NOMO-1 treated with dmso at 0.1 percent for 144 hours (cell line): ENCODE measurements at regions not wholly inside any gene's neighbourhood (a gene's known extent, or its start where the extent isn't known, plus 50 kb on each side); places are given as distances from the start of the nearest gene placed in this dataset.

Experiments
- DNase-seq: peaks from one replicate; lab custom pipeline; 2025; ENCODE audit not compliant: unreplicated experiment; lab: John Stamatoyannopoulos, UW

DNA sequence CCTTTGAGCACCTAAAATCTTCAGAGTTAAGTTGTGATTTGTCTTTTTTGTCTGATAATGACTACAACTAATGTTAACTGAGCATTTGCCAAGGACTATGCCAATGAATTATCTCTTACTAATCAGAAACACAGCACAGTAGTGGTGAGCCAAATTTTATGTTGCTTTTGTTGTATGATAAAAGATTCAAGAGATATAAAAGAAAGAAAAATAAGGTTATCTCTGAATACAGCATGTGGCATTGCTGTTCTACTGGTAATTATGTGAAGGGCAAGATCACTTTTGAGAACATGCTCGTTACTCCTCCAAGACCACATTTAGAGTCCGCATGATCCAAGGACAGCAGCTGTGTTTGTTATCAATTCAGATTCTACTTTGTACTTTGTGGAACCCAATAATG lies 133.4 kb upstream of the MYLIP start:
- no peak for DNase-seq

GRCh38 chr6:15994814-15995459 lies 133.9 kb upstream of the MYLIP start:
- no peak for DNase-seq

DNA sequence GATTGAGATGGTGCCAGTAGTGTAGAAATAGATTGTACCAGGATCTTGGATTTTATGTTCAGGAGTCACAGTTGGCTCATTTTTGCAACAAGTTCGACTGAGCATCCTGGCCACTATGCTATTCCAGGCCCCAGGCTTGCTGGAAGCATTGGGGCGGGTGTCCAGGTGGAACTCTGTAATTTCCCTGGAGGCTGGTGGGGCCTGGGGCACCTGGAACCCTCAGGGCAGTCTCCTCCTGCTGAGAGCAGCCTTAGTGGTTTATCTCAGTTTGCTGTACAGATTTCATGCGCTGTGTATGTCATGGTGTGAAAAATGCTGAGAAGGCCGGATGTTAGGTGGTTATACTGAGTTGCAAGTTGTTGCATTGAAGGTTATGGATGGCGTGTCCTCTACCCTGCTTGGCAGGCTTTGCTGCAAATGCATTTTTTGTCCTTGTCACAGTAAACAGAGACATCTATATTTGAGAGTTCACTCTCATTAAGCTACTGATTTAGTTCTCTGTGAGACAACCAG lies 135.1 kb upstream of the MYLIP start:
- no peak for DNase-seq

GRCh38 chr6:15990179-15990578 lies 138.7 kb upstream of the MYLIP start:
- DNase-seq: no peak

DNA sequence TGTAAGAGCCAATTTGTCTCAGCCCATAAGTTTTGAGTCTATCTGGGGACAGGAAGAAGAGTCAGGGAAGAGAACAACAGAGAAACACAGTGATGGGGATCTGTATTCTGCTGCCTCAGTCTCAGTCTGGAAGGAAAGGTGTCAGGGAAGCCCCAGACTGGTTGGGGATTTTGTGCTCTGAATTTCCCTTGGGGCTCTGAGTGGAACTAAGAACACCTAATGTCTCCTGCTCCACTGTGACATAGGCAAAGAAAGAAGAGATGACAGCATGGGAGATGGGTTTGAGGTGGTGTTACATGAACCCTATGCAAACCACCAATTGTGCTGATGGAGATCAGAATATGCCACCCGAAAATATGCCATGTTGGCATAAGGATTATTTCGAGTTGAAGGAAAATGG lies 139.5 kb upstream of the MYLIP start:
- no peak for DNase-seq

GRCh38 chr6:15987569-15987968 lies 141.3 kb upstream of the MYLIP start:
- no peak for DNase-seq

GRCh38 chr6:15986027-15986629 lies 142.8 kb upstream of the MYLIP start:
- DNase-seq: no peak

GRCh38 chr6:15985379-15985959 lies 143.4 kb upstream of the MYLIP start:
- DNase-seq: no peak

- DNase-seq: no peak
Measured at GRCh38 chr6:15981956-15982355, 146.9 kb upstream of the MYLIP start.

GRCh38 chr6:15980801-15981200 lies 148.1 kb upstream of the MYLIP start:
- no peak for DNase-seq

- no peak for DNase-seq
Measured at GRCh38 chr6:15978426-15978825, 150.5 kb upstream of the MYLIP start.

GRCh38 chr6:15977050-15977449 lies 151.8 kb upstream of the MYLIP start:
- no peak for DNase-seq

- DNase-seq: no peak
Measured at GRCh38 chr6:15974817-15975216, 154.1 kb upstream of the MYLIP start.

DNA sequence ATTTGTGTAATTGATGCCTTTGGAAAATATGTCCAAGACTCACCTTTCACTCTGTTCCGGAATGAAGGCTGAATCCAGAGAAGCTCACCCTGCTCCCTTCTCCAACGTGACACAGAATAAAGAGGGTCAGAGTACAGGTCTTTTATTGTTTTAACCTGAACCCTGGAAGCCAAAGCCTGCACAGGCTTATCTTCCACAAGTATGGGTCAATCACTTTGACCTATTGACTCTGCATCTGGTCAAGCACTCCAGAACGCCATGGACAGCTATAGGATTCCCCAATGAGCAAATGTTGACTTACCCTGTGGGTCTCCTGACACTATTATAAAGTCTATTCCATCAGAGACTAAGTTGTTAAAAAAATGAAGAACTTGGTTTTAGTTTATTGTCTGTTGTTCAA lies 158.4 kb upstream of the MYLIP start:
- DNase-seq: no peak

DNA sequence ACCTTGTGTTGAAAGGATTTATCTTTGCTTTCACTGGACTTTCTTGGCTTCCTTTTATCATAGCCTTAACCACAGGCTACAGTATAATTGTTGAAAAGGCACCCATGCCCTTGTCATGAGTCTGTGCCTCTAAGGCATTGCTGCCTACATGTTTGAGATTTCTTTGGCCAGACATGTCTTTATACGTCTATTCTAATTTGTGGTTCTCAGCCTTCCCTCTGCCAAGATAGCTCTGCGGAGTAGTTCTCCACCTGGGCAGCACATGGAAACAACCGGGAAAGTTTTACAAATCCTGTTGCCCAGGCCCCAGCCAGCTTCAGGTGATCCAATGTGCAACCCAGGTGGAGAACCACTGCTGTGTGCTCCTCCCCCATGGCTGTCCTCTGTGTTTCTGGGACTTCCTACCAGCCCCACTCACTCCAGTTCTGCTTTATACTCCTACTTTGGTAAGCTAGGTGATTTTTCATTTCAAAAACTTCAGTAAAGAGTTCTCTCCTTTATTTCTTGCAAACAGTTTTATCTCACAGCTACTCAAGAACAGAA lies 159.6 kb upstream of the MYLIP start:
- no peak for DNase-seq

DNA sequence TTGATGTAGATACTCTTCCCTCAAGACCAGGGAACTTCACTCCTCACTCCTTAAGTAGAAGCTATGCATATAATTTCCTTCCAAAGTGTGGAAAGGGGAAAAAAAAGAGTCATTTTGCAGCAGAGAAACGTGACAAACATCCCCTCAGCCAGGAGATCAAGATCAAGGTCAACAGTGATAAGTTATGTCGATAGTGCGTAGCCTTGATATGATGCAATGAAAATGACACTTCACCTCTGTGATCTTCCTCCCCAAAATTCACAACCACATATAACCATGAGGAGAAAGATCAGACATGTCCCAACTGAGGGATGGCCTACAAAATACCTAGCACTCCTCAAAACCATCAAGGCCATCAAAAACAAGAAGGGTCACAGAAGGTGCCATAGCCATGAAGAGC lies 160.4 kb upstream of the MYLIP start:
- DNase-seq: no peak

DNA sequence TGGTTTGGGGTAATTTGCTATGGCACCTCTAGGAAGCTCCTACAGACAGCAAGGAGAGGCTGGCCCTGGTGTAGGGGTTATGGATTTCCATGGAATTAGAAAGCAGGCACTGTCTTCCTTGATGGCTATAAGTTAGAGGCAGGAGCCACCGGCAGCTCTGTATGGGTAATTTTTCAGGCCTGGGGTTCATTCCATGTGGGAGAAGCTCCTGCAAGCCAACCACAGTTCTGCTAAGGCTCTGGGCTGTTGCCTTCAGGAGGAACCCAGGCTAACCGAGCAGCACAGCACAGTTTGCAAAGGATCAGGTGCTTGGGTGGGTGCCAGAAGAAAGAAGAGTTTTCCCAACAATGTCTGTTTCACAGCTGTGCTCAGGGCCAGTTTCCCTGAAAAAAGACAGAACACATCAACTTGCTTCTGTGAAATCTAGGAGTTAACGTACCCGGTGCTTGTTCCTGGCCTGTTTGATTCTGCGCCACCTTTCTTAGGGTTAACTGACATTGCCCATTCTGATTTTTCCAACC lies 162.8 kb upstream of the MYLIP start:
- no peak for DNase-seq

- no peak for DNase-seq
Measured at GRCh38 chr6:15962449-15962764, 166.5 kb upstream of the MYLIP start.

GRCh38 chr6:15961635-15962448 lies 167.0 kb upstream of the MYLIP start:
- no peak for DNase-seq

DNA sequence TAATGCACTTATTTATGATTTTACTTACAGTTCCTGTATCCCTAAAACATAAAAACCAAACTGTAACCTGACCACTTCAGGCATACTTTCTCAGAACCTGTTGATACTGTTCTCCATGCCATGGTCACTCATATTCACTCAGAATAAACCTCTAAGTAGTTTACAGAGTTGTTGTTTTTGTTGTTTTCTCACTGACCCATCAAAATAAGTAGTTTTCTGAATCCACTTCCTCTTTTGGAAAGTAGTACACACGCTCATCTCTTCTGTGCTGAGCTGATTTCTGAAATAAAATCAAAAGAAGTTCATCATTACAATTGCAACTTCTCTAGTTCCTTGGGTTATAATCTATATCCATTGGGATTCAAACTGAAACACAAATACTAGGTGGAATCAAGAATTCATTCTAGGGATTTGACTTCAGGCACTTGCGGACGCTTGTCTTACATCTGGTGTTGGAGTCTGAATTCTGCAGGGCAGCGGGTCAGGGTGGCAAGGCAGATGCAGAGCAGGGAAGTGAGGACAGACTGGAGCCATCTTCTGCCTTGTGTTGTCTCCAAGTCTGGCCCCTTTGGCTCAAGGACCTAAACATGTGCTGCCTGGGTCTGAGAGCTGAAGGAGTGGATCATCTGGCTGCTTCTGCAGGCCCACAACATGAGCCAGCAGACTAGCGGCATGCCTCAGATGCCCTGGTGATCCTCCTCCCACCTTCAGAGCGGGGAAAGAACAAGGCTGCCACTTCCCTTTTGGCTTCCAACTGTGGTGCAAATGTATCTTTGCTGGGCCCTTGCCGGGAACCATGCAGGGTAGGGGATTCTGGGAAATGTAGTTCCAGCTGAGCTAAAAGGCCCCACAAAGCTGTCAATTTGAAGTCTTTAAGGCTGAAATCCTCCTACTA lies 167.9 kb upstream of the MYLIP start:
- peak; percentile 18 for DNase-seq
